ENCODE measurements at regions not wholly inside any gene's neighbourhood (a gene's known extent, or its start where the extent isn't known, plus 50 kb on each side); places are given as distances from the start of the nearest gene placed in this dataset.
"Not testable (repeated sequence)": the region's sequence is repeated elsewhere in the genome, so short reads cannot be mapped to it uniquely, and the experiment has no call there.

DNA sequence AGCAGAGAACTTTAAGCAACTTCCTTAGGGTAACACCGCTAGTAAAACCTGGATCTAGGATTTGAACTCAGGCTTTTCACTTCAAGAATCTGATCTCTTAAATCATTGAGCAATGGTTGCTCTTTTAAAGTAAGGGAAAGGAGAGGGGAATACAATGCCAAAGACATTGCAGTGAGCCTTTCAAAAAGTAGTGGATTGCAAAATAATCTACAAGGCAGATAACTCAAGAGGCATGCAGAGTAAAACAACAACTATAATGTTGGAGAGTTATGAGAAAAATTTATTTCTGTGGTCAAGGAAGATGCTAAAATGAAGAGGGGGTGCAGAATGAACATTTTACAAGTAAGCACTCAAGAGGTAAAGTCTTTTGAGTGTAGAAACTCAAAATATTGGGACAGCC lies 432.6 kb downstream of the C12orf50 start:
- Histone ChIP-seq H3K27ac (ENCODE audit: low read depth in 1 of 2, low read length in 2 of 2) (no peak overlapping the region), H3K27me3 (ENCODE audit: control insufficient read depth in 1 of 2, insufficient read depth in 2 of 2, low read length in 2 of 2) (no peaks in the 10 kb centered on the region), H3K4me1 (ENCODE audit: insufficient read depth, low read length) (no peaks in the 10 kb centered on the region), H3K4me3 (ENCODE audit: low read length) (no peak overlapping the region), H3K9me3 (ENCODE audit: control insufficient read depth in 1 of 2, insufficient read depth in 1 of 2, low read length in 2 of 2) (no peaks in the 10 kb centered on the region), H3K36me3 (ENCODE audit: insufficient read depth, low read length) (no peaks in the 10 kb centered on the region)
- intact Hi-C loops (cut with DNase I, micrococcal nuclease): no loop called here
- TF ChIP-seq, protein P1, sequence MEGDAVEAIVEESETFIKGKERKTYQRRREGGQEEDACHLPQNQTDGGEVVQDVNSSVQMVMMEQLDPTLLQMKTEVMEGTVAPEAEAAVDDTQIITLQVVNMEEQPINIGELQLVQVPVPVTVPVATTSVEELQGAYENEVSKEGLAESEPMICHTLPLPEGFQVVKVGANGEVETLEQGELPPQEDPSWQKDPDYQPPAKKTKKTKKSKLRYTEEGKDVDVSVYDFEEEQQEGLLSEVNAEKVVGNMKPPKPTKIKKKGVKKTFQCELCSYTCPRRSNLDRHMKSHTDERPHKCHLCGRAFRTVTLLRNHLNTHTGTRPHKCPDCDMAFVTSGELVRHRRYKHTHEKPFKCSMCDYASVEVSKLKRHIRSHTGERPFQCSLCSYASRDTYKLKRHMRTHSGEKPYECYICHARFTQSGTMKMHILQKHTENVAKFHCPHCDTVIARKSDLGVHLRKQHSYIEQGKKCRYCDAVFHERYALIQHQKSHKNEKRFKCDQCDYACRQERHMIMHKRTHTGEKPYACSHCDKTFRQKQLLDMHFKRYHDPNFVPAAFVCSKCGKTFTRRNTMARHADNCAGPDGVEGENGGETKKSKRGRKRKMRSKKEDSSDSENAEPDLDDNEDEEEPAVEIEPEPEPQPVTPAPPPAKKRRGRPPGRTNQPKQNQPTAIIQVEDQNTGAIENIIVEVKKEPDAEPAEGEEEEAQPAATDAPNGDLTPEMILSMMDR (IDR thresholded peaks at IDR 0.05): no peak
- no peak for ATAC-seq (ENCODE audit: poor library complexity)
- no peak for DNase-seq
- H3K4me1 Mint-ChIP-seq (ENCODE audit: low read depth): no peaks in the 10 kb centered on the region
- ChIA-PET CTCF (no interaction called here), POLR2A (no interaction called here)
- no peaks in the 10 kb centered on the region for H3K27me3 Mint-ChIP-seq
- no peak overlapping the region for H3K4me3 Mint-ChIP-seq
- peaks cover 3% of the 10 kb centered on the region for H3K9me3 Mint-ChIP-seq
- H3K36me3 Mint-ChIP-seq (ENCODE audit: low read depth): no peaks in the 10 kb centered on the region
- no peak overlapping the region for H3K27ac Mint-ChIP-seq

DNA sequence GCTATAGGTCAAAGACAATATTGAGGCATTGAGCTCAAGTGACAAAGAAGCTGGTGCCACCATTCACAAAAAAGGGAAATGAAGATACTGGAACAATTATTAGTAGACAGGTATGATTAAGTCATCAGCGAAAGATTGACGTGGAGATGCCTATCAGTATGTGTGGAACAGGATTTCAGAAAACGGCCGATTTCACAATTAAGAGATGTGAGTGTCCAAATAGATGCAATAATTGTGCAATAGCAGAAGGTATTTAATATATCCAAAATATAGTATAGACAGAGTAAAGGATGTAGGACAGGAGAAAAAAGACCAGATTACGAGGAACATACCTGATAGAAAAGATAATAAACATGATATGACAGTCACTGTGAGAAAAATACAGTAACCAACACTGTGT lies 433.1 kb downstream of the C12orf50 start:
- Mint-ChIP-seq H3K27me3 (no peaks in the 10 kb centered on the region), H3K4me3 (no peak overlapping the region), H3K27ac (no peak overlapping the region), H3K4me1 (ENCODE audit: low read depth) (no peaks in the 10 kb centered on the region), H3K9me3 (peaks cover 3% of the 10 kb centered on the region), H3K36me3 (ENCODE audit: low read depth) (no peaks in the 10 kb centered on the region)
- Histone ChIP-seq H3K9me3 (ENCODE audit: control insufficient read depth in 1 of 2, insufficient read depth in 1 of 2, low read length in 2 of 2) (no peaks in the 10 kb centered on the region), H3K27ac (ENCODE audit: low read depth in 1 of 2, low read length in 2 of 2) (no peak overlapping the region), H3K27me3 (ENCODE audit: control insufficient read depth in 1 of 2, insufficient read depth in 2 of 2, low read length in 2 of 2) (no peaks in the 10 kb centered on the region), H3K4me3 (ENCODE audit: low read length) (no peak overlapping the region), H3K36me3 (ENCODE audit: insufficient read depth, low read length) (no peaks in the 10 kb centered on the region), H3K4me1 (ENCODE audit: insufficient read depth, low read length) (no peaks in the 10 kb centered on the region)
- POLR2A ChIA-PET: no interaction called here
- TF ChIP-seq, protein P1 (IDR thresholded peaks at IDR 0.05): no peak
- CTCF ChIA-PET: no interaction called here
- DNase-seq (no peak), ATAC-seq (ENCODE audit: poor library complexity) (no peak)
- intact Hi-C loops (cut with DNase I, micrococcal nuclease): no loop called here

DNA sequence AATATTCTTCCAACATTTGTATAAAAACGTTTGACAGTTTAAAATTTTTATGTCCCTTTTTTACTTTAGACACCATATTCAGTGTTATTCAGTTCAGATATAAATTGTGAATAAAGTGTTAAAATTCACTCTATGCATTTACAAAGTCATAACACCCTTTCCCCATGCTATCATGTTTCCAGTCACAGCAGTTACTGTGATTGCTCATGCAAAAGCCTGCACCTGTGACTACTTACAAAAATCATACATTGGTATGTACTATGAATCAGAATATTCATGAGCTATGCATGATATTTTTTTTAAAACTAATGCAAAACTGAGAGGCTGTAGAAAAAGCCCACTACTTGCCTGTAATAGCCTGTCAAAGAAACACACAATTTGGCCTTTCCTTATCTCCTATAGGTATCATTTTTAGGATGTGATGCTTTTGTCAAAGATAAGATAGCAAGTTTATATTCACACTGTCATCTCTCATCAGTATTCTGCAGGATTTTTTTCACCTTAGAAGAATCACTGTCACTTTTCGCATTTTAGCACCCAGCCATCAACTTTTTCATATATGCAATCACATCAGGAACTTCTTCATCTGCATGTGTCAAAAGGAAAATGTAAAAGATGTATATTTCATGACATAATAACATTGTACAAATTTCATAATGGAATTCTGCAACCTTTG lies 443.2 kb downstream of the C12orf50 start:
- Histone ChIP-seq H3K27ac (ENCODE audit: low read depth in 1 of 2, low read length in 2 of 2) (no peak overlapping the region), H3K9me3 (ENCODE audit: control insufficient read depth in 1 of 2, insufficient read depth in 1 of 2, low read length in 2 of 2) (no peaks in the 10 kb centered on the region), H3K4me1 (ENCODE audit: insufficient read depth, low read length) (no peaks in the 10 kb centered on the region), H3K36me3 (ENCODE audit: insufficient read depth, low read length) (no peaks in the 10 kb centered on the region), H3K27me3 (ENCODE audit: control insufficient read depth in 1 of 2, insufficient read depth in 2 of 2, low read length in 2 of 2) (no peaks in the 10 kb centered on the region), H3K4me3 (ENCODE audit: low read length) (no peak overlapping the region)
- CTCF ChIA-PET: no interaction called here
- Mint-ChIP-seq H3K4me3 (no peak overlapping the region), H3K4me1 (ENCODE audit: low read depth) (no peaks in the 10 kb centered on the region), H3K27me3 (no peaks in the 10 kb centered on the region), H3K27ac (no peak overlapping the region), H3K9me3 (peaks cover 6% of the 10 kb centered on the region), H3K36me3 (ENCODE audit: low read depth) (no peaks in the 10 kb centered on the region)
- intact Hi-C loops (cut with DNase I, micrococcal nuclease): no loop called here
- ATAC-seq (ENCODE audit: poor library complexity) (no peak), DNase-seq (no peak)
- POLR2A ChIA-PET: no interaction called here
- TF ChIP-seq, protein P1 (IDR thresholded peaks at IDR 0.05): no peak

DNA sequence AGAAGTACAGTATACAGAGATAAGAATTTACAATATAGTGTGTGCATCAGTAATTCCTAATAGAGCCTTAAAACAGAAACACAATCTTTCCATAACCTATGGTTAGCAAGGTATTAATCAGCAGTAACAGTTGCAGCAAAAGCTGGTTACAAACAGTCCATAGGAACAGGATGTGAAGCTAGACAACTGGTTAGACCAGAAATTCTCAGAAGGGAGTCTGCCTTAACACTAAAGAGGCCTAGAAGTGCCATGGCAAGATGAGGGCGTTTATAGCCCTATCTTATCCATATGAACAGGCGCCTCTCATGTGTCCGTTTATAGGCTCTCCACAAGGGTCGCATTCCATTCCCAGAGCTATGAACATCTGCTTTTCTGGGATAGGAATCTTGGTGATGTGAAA lies 450.1 kb downstream of the C12orf50 start:
- H3K9me3 ChIP-seq (ENCODE audit: control insufficient read depth in 1 of 2, insufficient read depth in 1 of 2, low read length in 2 of 2); POLR2A ChIA-PET; H3K4me1 Mint-ChIP-seq (ENCODE audit: low read depth); H3K4me3 Mint-ChIP-seq; ATAC-seq (ENCODE audit: poor library complexity); H3K4me1 ChIP-seq (ENCODE audit: insufficient read depth, low read length); DNase-seq; intact Hi-C loops (cut with DNase I, micrococcal nuclease); CTCF ChIA-PET; H3K27ac Mint-ChIP-seq; H3K36me3 Mint-ChIP-seq (ENCODE audit: low read depth); H3K27me3 ChIP-seq (ENCODE audit: control insufficient read depth in 1 of 2, insufficient read depth in 2 of 2, low read length in 2 of 2); H3K27me3 Mint-ChIP-seq; H3K27ac ChIP-seq (ENCODE audit: low read depth in 1 of 2, low read length in 2 of 2); H3K4me3 ChIP-seq (ENCODE audit: low read length); H3K9me3 Mint-ChIP-seq; H3K36me3 ChIP-seq (ENCODE audit: insufficient read depth, low read length): not testable (repeated sequence)

All from CD4-positive, alpha-beta T cell (primary cell).